Caco-2 (cell line): ENCODE measurements at regions not wholly inside any gene's neighbourhood (a gene's known extent, or its start where the extent isn't known, plus 50 kb on each side); places are given as distances from the start of the nearest gene placed in this dataset.

Experiments
- BruUV-seq: library from RNA; stranded (reverse); fragments of 400-500 nt; replicated peaks from 2 replicates; lab custom pipeline; 2021; lab: Mats Ljungman, UMichigan
- CTCF ChIA-PET: fragments of 300-600 bp; sonication (Branson Sonifier 250); formaldehyde crosslinking; loops from one replicate; lab custom pipeline; 2022; ENCODE audit warnings: antibody characterized with exemption; lab: Charles Lee
- POLR2A ChIA-PET: fragments of 300-600 bp; sonication (Branson Sonifier 250); formaldehyde crosslinking; loops from one replicate; lab custom pipeline; 2022; ENCODE audit warnings: antibody characterized with exemption; lab: Charles Lee
- DNase-seq, 2 experiments: peaks; one replicate each; pipeline versions ENCODE4 v3.0.0 to v3.0.0-alpha.2; 2020 to 2022
- H3K27me3 ChIP-seq: replicated peaks from 2 replicates; pipeline ENCODE4 v1.6.0; 2011; ENCODE audit warnings: low read length; ENCODE audit not compliant: control insufficient read depth, insufficient read depth
- H3K36me3 ChIP-seq: 2 replicates; pipeline ENCODE4 v1.5.1; 2011; ENCODE audit warnings: low read length; ENCODE audit not compliant: control insufficient read depth, insufficient read depth
- H3K4me1 ChIP-seq: fragments of 250-450 bp; sonication (Bioruptor Pico); 2 replicates; pipeline ENCODE4 v1.5.1; 2020; ENCODE audit warnings: mild to moderate bottlenecking
- H3K4me3 ChIP-seq: 2 replicates; pipeline ENCODE4 v1.5.1; 2011; ENCODE audit warnings: low read depth, mild to moderate bottlenecking, control low read depth, low read length
- H3K9me3 ChIP-seq: fragments of 250-450 bp; sonication (Bioruptor Pico); 2 replicates; pipeline ENCODE4 v1.5.1; 2020; ENCODE audit warnings: mild to moderate bottlenecking, moderate library complexity
- H3K27ac Mint-ChIP-seq: one replicate; pipeline ENCODE4 v1.8.0; 2022; ENCODE audit warnings: mixed read lengths; ENCODE audit not compliant: unreplicated experiment
- H3K27me3 Mint-ChIP-seq: one replicate; pipeline ENCODE4 v1.8.0; 2022; ENCODE audit warnings: mixed read lengths; ENCODE audit not compliant: insufficient read depth, unreplicated experiment
- H3K36me3 Mint-ChIP-seq: one replicate; pipeline ENCODE4 v1.8.0; 2022; ENCODE audit warnings: mild to moderate bottlenecking, mixed read lengths; ENCODE audit not compliant: insufficient read depth, unreplicated experiment
- H3K4me1 Mint-ChIP-seq: one replicate; pipeline ENCODE4 v1.8.0; 2022; ENCODE audit warnings: low read depth, mixed read lengths; ENCODE audit not compliant: unreplicated experiment
- H3K4me3 Mint-ChIP-seq: one replicate; pipeline ENCODE4 v1.8.0; 2022; ENCODE audit warnings: mild to moderate bottlenecking, moderate library complexity, mixed read lengths; ENCODE audit not compliant: unreplicated experiment
- H3K9me3 Mint-ChIP-seq: one replicate; pipeline ENCODE4 v1.8.0; 2022; ENCODE audit warnings: mixed read lengths; ENCODE audit not compliant: unreplicated experiment
- CTCF ChIP-seq, 2 experiments: fragments of 200-600 bp in 1 of 2; IDR thresholded peaks; 1 replicate in 1 of 2; 2 replicates in 1 of 2; pipeline versions ENCODE4 v1.5.1 to v1.8.0; 2011 to 2022; ENCODE audit warnings: antibody characterized with exemption in 1 of 2, control low read depth in 1 of 2, inconsistent platforms in 1 of 2, low read depth in 1 of 2, low read length in 1 of 2, mild to moderate bottlenecking in 1 of 2, moderate library complexity in 1 of 2; ENCODE audit not compliant: insufficient read depth in 1 of 2, severe bottlenecking in 1 of 2, unreplicated experiment in 1 of 2
- intact Hi-C: fragments of 100-400 bp; cut with micrococcal nuclease; formaldehyde crosslinking; loops from one replicate; pipeline ENCODE4 v1.10.0; 2022; ENCODE audit not compliant: unreplicated experiment

- Mint-ChIP-seq H3K36me3 (no peaks in the 10 kb centered on the region), H3K4me1 (no peaks in the 10 kb centered on the region), H3K4me3 (no peak overlapping the region), H3K9me3 (no peaks in the 10 kb centered on the region), H3K27me3 (peaks cover 19% of the 10 kb centered on the region), H3K27ac (no peak overlapping the region)
- DNase-seq = no peak
- no peaks in the 10 kb centered on the region for H3K36me3 ChIP-seq
- no TSS peak for BruUV-seq
- CTCF ChIA-PET = no interaction called here
- intact Hi-C loops = no loop called here
- H3K9me3 ChIP-seq = no peaks in the 10 kb centered on the region
- TF ChIP-seq CTCF (IDR thresholded peaks at IDR 0.05; ENCODE audit: insufficient read depth in 1 of 2, low read depth in 1 of 2, low read length in 1 of 2, severe bottlenecking in 1 of 2, unreplicated experiment in 1 of 2) = no peak
- H3K27me3 ChIP-seq = no peaks in the 10 kb centered on the region
- POLR2A ChIA-PET = no interaction called here
- no peak overlapping the region for H3K4me3 ChIP-seq
- no peaks in the 10 kb centered on the region for H3K4me1 ChIP-seq
These were observed 578.5 kb upstream of the MKI67 start for GRCh38 chr10:128704716-128705115.

GRCh38 chr10:128708182-128708581 is 582.0 kb upstream of the MKI67 start:
- DNase-seq = no peak
- intact Hi-C loops = no loop called here
- no peaks in the 10 kb centered on the region for H3K36me3 ChIP-seq
- BruUV-seq = no TSS peak
- no peak overlapping the region for H3K4me3 Mint-ChIP-seq
- H3K4me1 Mint-ChIP-seq = no peaks in the 10 kb centered on the region
- H3K9me3 ChIP-seq = no peaks in the 10 kb centered on the region
- no peaks in the 10 kb centered on the region for H3K36me3 Mint-ChIP-seq
- no peak for TF ChIP-seq CTCF (IDR thresholded peaks at IDR 0.05; ENCODE audit: insufficient read depth in 1 of 2, low read depth in 1 of 2, low read length in 1 of 2, severe bottlenecking in 1 of 2, unreplicated experiment in 1 of 2)
- no peaks in the 10 kb centered on the region for H3K4me1 ChIP-seq
- H3K27ac Mint-ChIP-seq = no peak overlapping the region
- ChIA-PET CTCF (no interaction called here), POLR2A (no interaction called here)
- no peaks in the 10 kb centered on the region for H3K9me3 Mint-ChIP-seq
- H3K27me3 ChIP-seq = no peaks in the 10 kb centered on the region
- no peak overlapping the region for H3K4me3 ChIP-seq
- peaks cover 7% of the 10 kb centered on the region for H3K27me3 Mint-ChIP-seq

GRCh38 chr10:128709686-128710085 is 583.5 kb upstream of the MKI67 start:
- Histone ChIP-seq H3K36me3 (no peaks in the 10 kb centered on the region), H3K4me3 (no peak overlapping the region), H3K9me3 (no peaks in the 10 kb centered on the region), H3K4me1 (no peaks in the 10 kb centered on the region), H3K27me3 (no peaks in the 10 kb centered on the region)
- no peaks in the 10 kb centered on the region for H3K9me3 Mint-ChIP-seq
- no TSS peak for BruUV-seq
- ChIA-PET POLR2A (no interaction called here), CTCF (no interaction called here)
- H3K4me1 Mint-ChIP-seq = no peaks in the 10 kb centered on the region
- H3K4me3 Mint-ChIP-seq = no peak overlapping the region
- no peak for DNase-seq
- TF ChIP-seq CTCF (IDR thresholded peaks at IDR 0.05; ENCODE audit: insufficient read depth in 1 of 2, low read depth in 1 of 2, low read length in 1 of 2, severe bottlenecking in 1 of 2, unreplicated experiment in 1 of 2) = no peak
- H3K27me3 Mint-ChIP-seq = peaks cover 10% of the 10 kb centered on the region
- H3K27ac Mint-ChIP-seq = no peak overlapping the region
- intact Hi-C loops = no loop called here
- no peaks in the 10 kb centered on the region for H3K36me3 Mint-ChIP-seq
